Naive thymus-derived CD4-positive, alpha-beta T cell (primary cell): ENCODE measurements at regions not wholly inside any gene's neighbourhood (a gene's known extent, or its start where the extent isn't known, plus 50 kb on each side); places are given as distances from the start of the nearest gene placed in this dataset.

Experiments used
- ATAC-seq: fragments of 150-1000 bp; cut with Tn5 transposase; 2 replicates; pipeline ENCODE4 v1.10.0; 2021; ENCODE audit warnings: mild to moderate bottlenecking, moderate library complexity
- CTCF ChIA-PET: fragments of 350-600 bp; sonication (Branson Sonifier 250); formaldehyde crosslinking; loops from one replicate; lab custom pipeline; 2021; ENCODE audit warnings: antibody characterized with exemption; lab: Charles Lee
- POLR2A ChIA-PET: fragments of 350-600 bp; sonication (Branson Sonifier 250); formaldehyde crosslinking; loops from one replicate; lab custom pipeline; 2021; ENCODE audit warnings: antibody characterized with exemption, inconsistent platforms; lab: Charles Lee
- DNase-seq, 9 donors: peaks; one replicate each; pipeline versions ENCODE4 v3.0.0 to v3.0.0-alpha.2; 2020 to 2022; ENCODE audit warnings: mixed read lengths in 1 of 9
- H3K27ac ChIP-seq: one replicate; pipeline ENCODE4 v1.7.0; 2013; ENCODE audit warnings: mild to moderate bottlenecking, low read depth, low read length, moderate library complexity
- H3K27me3 ChIP-seq, 2 donors: one replicate each; pipeline ENCODE4 v1.7.0; 2013; ENCODE audit warnings: low read length in 2 of 2, mild to moderate bottlenecking in 2 of 2, moderate library complexity in 2 of 2; ENCODE audit not compliant: control insufficient read depth in 2 of 2, insufficient read depth in 2 of 2
- H3K36me3 ChIP-seq, 3 experiments: 1 replicate in 2 of 3; 2 replicates in 1 of 3; pipeline ENCODE4 v1.7.0; 2013; ENCODE audit warnings: low read length in 3 of 3, mild to moderate bottlenecking in 3 of 3, moderate library complexity in 1 of 3; ENCODE audit not compliant: insufficient read depth in 3 of 3, control insufficient read depth in 2 of 3
- H3K4me1 ChIP-seq, 2 donors: one replicate each; pipeline ENCODE4 v1.7.0; 2013; ENCODE audit warnings: low read length in 2 of 2, mild to moderate bottlenecking in 2 of 2, moderate library complexity in 1 of 2; ENCODE audit not compliant: control insufficient read depth in 2 of 2, insufficient read depth in 2 of 2
- H3K4me3 ChIP-seq: 2 replicates; pipeline ENCODE4 v1.7.0; 2013; ENCODE audit warnings: mild to moderate bottlenecking, low read length
- H3K9me3 ChIP-seq, 3 experiments: 1 replicate in 2 of 3; 2 replicates in 1 of 3; pipeline ENCODE4 v1.7.0; 2013; ENCODE audit warnings: low read length in 3 of 3; ENCODE audit not compliant: control insufficient read depth in 2 of 3
- H3K27ac Mint-ChIP-seq, 9 donors: one replicate each; pipeline ENCODE4 v1.8.0; 2020 to 2022; ENCODE audit warnings: mixed read lengths in 9 of 9, mild to moderate bottlenecking in 8 of 9, moderate library complexity in 5 of 9, inconsistent platforms in 2 of 9
- H3K27me3 Mint-ChIP-seq, 5 donors: one replicate each; pipeline ENCODE4 v1.8.0; 2021 to 2022; ENCODE audit warnings: mixed read lengths in 5 of 5, mild to moderate bottlenecking in 1 of 5
- H3K36me3 Mint-ChIP-seq, 5 donors: one replicate each; pipeline ENCODE4 v1.8.0; 2020 to 2022; ENCODE audit warnings: mixed read lengths in 5 of 5, mild to moderate bottlenecking in 3 of 5, inconsistent platforms in 1 of 5
- H3K4me1 Mint-ChIP-seq, 7 donors: one replicate each; pipeline ENCODE4 v1.8.0; 2020 to 2022; ENCODE audit warnings: mixed read lengths in 7 of 7, mild to moderate bottlenecking in 3 of 7, inconsistent platforms in 1 of 7
- H3K4me3 Mint-ChIP-seq, 10 donors: one replicate each; pipeline ENCODE4 v1.8.0; 2020 to 2022; ENCODE audit warnings: mild to moderate bottlenecking in 10 of 10, mixed read lengths in 10 of 10, moderate library complexity in 6 of 10, inconsistent platforms in 2 of 10
- H3K9me3 Mint-ChIP-seq, 11 donors: one replicate each; pipeline ENCODE4 v1.8.0; 2020 to 2022; ENCODE audit warnings: mixed read lengths in 11 of 11, mild to moderate bottlenecking in 4 of 11, inconsistent platforms in 1 of 11, moderate library complexity in 1 of 11
- intact Hi-C, 2 donors: fragments of 100-400 bp; cut with micrococcal nuclease; formaldehyde crosslinking; loops; one replicate each; pipeline ENCODE4 v1.15.1; 2023

DNA sequence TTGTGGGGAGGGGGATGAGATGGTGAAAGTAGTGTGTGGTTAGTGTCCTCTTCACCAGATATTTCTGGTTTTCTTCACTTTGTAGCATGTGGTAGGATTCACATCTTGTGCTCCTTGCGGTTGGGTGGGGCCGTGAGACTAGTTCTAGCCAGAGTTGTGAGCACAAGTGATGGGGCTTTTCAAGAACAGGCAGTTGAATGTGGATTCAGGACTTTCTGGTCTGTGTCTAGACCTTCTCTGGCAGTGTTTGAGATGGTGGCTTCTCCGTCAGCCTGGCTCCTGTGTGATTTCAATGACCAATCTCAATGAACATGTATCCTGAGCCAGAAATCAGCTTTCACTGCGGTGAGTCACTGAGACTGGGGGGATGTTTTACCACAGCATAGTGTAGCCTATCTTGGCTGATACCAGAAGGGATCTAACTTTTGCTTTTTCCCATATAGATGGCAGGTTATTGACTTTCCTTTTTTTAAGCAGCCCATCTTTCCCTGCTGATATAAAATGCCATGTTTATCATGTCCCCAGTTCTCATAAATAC is 82.6 kb downstream of the RPLP1 start:
- CTCF ChIA-PET, result no interaction called here
- H3K27ac Mint-ChIP-seq, result no peak overlapping the region
- H3K36me3 ChIP-seq, result no peaks in the 10 kb centered on the region

DNA sequence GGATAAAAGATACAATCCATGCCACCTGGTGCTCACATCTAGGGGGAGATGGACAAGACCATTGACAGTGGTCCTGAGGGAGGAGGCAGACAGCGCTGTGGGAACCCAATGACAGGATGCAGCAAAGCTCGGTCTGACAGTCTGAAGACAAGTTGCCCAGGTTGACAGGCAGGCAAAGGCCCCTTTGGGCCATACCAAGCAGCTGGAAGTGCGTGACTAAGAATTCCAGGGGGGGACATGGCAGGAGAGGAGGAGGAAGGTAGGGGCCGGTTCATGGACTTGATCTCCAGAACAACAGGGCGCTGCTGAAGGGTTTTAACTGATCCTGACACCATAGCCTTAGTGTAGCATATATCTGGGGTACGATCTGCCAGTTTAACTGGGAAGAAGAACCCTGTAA is 83.4 kb downstream of the RPLP1 start:
- CTCF ChIA-PET, result interaction anchor here (0.6 kb wide), 2 partner anchors 142 to 1151 kb away, joined by 4 to 5 read pairs; no protein-coding TSS in a partner anchor

More for the DNA sequence above, 82.6 kb downstream of the RPLP1 start:
- Mint-ChIP-seq H3K4me3 (no peak overlapping the region), H3K36me3 (no peaks in the 10 kb centered on the region), H3K27me3 (peaks cover 0 to 23% (median 0%) of the 10 kb centered on the region in 5 donors), H3K4me1 (peaks cover 0 to 5% (median 0%) of the 10 kb centered on the region in 7 donors), H3K9me3 (no peaks in the 10 kb centered on the region)
- no peaks in the 10 kb centered on the region for H3K27me3 ChIP-seq
- POLR2A ChIA-PET, result no interaction called here
- DNase-seq (no peak), ATAC-seq (peak; percentile 24)
- no peak overlapping the region for H3K27ac ChIP-seq
- intact Hi-C loops, result no loop called here
- no peak overlapping the region for H3K4me3 ChIP-seq
- H3K4me1 ChIP-seq, result no peaks in the 10 kb centered on the region
- H3K9me3 ChIP-seq, result no peaks in the 10 kb centered on the region

DNA sequence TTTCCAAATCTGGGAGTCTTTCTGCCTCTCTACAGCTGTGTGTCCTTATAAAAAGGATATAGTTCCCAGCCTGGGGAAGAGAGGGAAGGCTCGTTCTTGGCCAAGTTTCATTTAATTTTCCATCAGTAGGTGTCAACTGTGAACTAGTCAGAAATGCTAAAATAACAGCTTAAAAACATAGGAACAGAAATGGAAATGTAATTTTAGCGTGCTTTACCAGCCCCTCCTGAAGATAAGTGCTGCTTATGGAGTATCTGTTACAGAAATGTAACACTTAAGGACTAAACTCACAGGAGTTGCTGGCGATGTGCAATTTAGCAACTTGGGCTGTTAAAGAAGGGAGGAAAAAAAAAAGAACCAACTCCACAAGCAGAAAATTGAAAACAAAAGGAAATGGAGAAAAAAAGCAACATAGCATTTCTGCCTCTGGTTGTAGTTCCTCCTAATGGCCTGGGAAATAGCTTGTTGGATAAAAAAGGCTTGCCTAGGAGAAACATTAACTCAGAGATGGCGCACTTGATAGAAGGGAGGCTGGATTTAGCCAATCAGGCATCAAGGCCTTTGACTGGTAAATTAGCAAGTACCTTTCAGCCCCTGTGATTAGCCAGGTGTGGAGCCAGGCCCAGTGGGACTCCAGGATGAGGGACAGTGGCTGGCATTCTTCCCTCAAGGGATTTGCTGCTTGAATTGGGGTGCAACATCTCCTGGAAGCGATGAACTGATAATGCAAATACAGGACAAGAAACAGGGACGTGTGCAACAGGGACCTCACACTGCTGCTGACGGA is 84.3 kb downstream of the RPLP1 start:
- H3K4me3 Mint-ChIP-seq, result no peak overlapping the region
- POLR2A ChIA-PET, result no interaction called here
- no peak overlapping the region for H3K27ac Mint-ChIP-seq
- no peak overlapping the region for H3K27ac ChIP-seq
- H3K27me3 Mint-ChIP-seq, result peaks cover 0 to 26% (median 0%) of the 10 kb centered on the region in 5 donors
- H3K4me1 Mint-ChIP-seq, result peaks cover 0 to 5% (median 0%) of the 10 kb centered on the region in 7 donors
- no peak for ATAC-seq
- H3K9me3 Mint-ChIP-seq, result no peaks in the 10 kb centered on the region
- CTCF ChIA-PET, result interaction anchor here (0.6 kb wide), 1 partner anchor 1152 kb away, joined by 5 read pairs; no protein-coding TSS in a partner anchor
- no peaks in the 10 kb centered on the region for H3K9me3 ChIP-seq
- no peaks in the 10 kb centered on the region for H3K4me1 ChIP-seq
- intact Hi-C loops, result no loop called here
- H3K4me3 ChIP-seq, result no peak overlapping the region
- no peaks in the 10 kb centered on the region for H3K36me3 Mint-ChIP-seq
- no peaks in the 10 kb centered on the region for H3K36me3 ChIP-seq
- DNase-seq, result no peak
- no peaks in the 10 kb centered on the region for H3K27me3 ChIP-seq

More for the DNA sequence above, 83.4 kb downstream of the RPLP1 start:
- Histone ChIP-seq H3K27ac (no peak overlapping the region), H3K9me3 (no peaks in the 10 kb centered on the region), H3K4me3 (no peak overlapping the region), H3K4me1 (no peaks in the 10 kb centered on the region), H3K36me3 (no peaks in the 10 kb centered on the region), H3K27me3 (no peaks in the 10 kb centered on the region)
- H3K27me3 Mint-ChIP-seq, result peaks cover 0 to 22% (median 0%) of the 10 kb centered on the region in 5 donors
- H3K4me1 Mint-ChIP-seq, result peaks cover 0 to 5% (median 0%) of the 10 kb centered on the region in 7 donors
- no peak overlapping the region for H3K27ac Mint-ChIP-seq
- no peaks in the 10 kb centered on the region for H3K9me3 Mint-ChIP-seq
- H3K36me3 Mint-ChIP-seq, result no peaks in the 10 kb centered on the region
- no peak for ATAC-seq
- POLR2A ChIA-PET, result no interaction called here
- no peak for DNase-seq
- intact Hi-C loops, result no loop called here
- H3K4me3 Mint-ChIP-seq, result no peak overlapping the region

DNA sequence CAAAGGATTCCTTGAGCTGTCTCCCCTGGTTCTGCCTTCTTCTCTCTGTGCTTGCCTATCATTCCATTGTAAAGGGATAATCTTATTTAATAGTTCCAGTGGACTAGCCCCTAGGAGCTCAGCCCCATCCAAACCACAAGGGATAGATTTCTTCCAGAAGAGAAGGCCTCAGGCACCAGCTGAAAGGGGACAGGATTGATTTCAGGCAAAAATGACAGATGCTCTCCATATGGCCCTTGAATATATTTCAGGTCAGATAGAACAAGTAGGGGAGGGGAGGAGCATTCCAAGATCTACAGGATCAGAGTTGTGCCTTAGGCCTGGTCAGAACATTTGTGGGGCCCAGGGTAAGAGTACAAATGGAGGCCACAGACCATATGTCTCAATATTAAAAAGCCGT is 85.3 kb downstream of the RPLP1 start:
- Histone ChIP-seq H3K9me3 (no peaks in the 10 kb centered on the region), H3K4me3 (no peak overlapping the region), H3K4me1 (no peaks in the 10 kb centered on the region), H3K27ac (no peak overlapping the region), H3K27me3 (no peaks in the 10 kb centered on the region), H3K36me3 (no peaks in the 10 kb centered on the region)
- ChIA-PET POLR2A (no interaction called here), CTCF (no interaction called here)
- Mint-ChIP-seq H3K36me3 (no peaks in the 10 kb centered on the region), H3K9me3 (no peaks in the 10 kb centered on the region), H3K27me3 (peaks cover 0 to 18% (median 0%) of the 10 kb centered on the region in 5 donors), H3K4me1 (peaks cover 0 to 5% (median 0%) of the 10 kb centered on the region in 7 donors), H3K4me3 (no peak overlapping the region), H3K27ac (no peak overlapping the region)
- intact Hi-C loops, result no loop called here
- ATAC-seq (no peak), DNase-seq (no peak)

DNA sequence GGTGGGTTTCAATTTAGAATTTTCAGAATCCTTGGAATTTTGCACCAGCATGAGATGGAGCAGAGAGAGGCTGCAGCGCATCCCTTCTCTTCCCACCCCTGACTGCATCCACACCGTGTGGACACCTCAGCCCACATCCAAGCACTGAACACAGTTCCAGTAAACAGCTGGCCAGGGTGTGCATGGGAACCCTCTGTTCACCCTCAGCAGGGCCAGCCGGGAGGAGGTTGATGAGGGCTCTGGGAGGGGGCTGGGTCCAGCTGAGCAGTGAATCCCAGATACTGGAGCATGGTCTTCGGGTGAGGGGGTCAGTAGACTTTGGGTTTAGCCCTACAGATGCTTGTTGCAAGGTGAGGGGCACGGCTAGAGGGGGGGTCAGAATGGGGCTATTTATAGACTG is 85.8 kb downstream of the RPLP1 start:
- ATAC-seq, result no peak
- no peak overlapping the region for H3K27ac Mint-ChIP-seq
- no peak overlapping the region for H3K4me3 ChIP-seq
- H3K27ac ChIP-seq, result no peak overlapping the region
- no peak for DNase-seq
- H3K27me3 Mint-ChIP-seq, result peaks cover 0 to 17% (median 0%) of the 10 kb centered on the region in 5 donors
- no peaks in the 10 kb centered on the region for H3K36me3 Mint-ChIP-seq
- H3K27me3 ChIP-seq, result no peaks in the 10 kb centered on the region
- POLR2A ChIA-PET, result no interaction called here
- CTCF ChIA-PET, result no interaction called here
- H3K4me1 Mint-ChIP-seq, result peaks cover 0 to 5% (median 0%) of the 10 kb centered on the region in 7 donors
- no peaks in the 10 kb centered on the region for H3K36me3 ChIP-seq
- no peaks in the 10 kb centered on the region for H3K4me1 ChIP-seq
- no peak overlapping the region for H3K4me3 Mint-ChIP-seq
- H3K9me3 ChIP-seq, result no peaks in the 10 kb centered on the region
- intact Hi-C loops, result no loop called here
- no peaks in the 10 kb centered on the region for H3K9me3 Mint-ChIP-seq

DNA sequence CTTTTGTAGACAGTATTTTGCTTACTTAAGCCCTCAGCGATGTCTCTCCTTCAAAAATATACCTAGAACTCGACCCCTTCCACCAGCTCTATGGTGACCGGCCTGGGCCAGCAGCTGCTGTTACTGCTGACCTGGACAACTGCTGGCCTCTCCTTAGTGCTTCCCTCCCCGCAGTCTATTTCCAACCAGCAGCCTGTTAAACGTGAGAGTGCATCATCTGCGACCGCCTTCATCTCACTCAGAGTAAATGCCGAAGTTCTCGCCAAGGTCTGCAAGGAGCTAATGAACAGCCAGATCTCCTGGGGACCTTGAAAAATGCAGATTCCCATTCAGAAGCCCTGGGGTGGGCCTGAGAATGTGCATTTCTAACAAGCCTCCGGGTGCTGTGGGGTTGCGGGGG is 86.7 kb downstream of the RPLP1 start:
- DNase-seq (no peak), ATAC-seq (no peak)
- Mint-ChIP-seq H3K4me1 (peaks cover 0 to 5% (median 0%) of the 10 kb centered on the region in 7 donors), H3K9me3 (no peaks in the 10 kb centered on the region), H3K27ac (peak overlapping the region in 1 of 9 donors; percentile 16), H3K36me3 (no peaks in the 10 kb centered on the region), H3K4me3 (no peak overlapping the region), H3K27me3 (peaks cover 0 to 24% (median 0%) of the 10 kb centered on the region in 5 donors)
- Histone ChIP-seq H3K27ac (no peak overlapping the region), H3K27me3 (no peaks in the 10 kb centered on the region), H3K4me1 (no peaks in the 10 kb centered on the region), H3K9me3 (no peaks in the 10 kb centered on the region), H3K4me3 (no peak overlapping the region), H3K36me3 (no peaks in the 10 kb centered on the region)
- intact Hi-C loops, result no loop called here
- POLR2A ChIA-PET, result no interaction called here
- CTCF ChIA-PET, result no interaction called here
